ENCODE measurements at regions not wholly inside any gene's neighbourhood (a gene's known extent, or its start where the extent isn't known, plus 50 kb on each side); places are given as distances from the start of the nearest gene placed in this dataset.

- H3K4me3 ChIP-seq (ENCODE audit: low read depth, low read length): no peak overlapping the region
- no peak overlapping the region for H3K18ac ChIP-seq (ENCODE audit: low read length)
- H2AFZ ChIP-seq (ENCODE audit: insufficient read depth, low read length, poor library complexity): no peak overlapping the region
- H3K27ac ChIP-seq (ENCODE audit: low read depth, low read length): no peak overlapping the region
- no peak overlapping the region for H3K4me2 ChIP-seq (ENCODE audit: low read length)
- H3K4me1 ChIP-seq (ENCODE audit: control insufficient read depth in 1 of 2, insufficient read depth in 2 of 2, low read length in 2 of 2): peaks cover 5% of the 10 kb centered on the region in 2 experiments
- H3K14ac ChIP-seq (ENCODE audit: low read length): no peak overlapping the region
- no peaks in the 10 kb centered on the region for H3K36me3 ChIP-seq (ENCODE audit: control insufficient read depth in 1 of 2, insufficient read depth in 2 of 2, low read length in 2 of 2)
- H3K27me3 ChIP-seq (ENCODE audit: insufficient read depth, low read length): no peaks in the 10 kb centered on the region
- no CpG with 5 or more reads among the region's 3 CpGs for WGBS (ENCODE audit: extremely low coverage, insufficient coverage, insufficient read length)
- H2BK5ac ChIP-seq (ENCODE audit: low read depth, low read length, poor library complexity): no peak overlapping the region
- no peak overlapping the region for H4K12ac ChIP-seq (ENCODE audit: low read depth, low read length)
- H3K9me3 ChIP-seq (ENCODE audit: insufficient read depth, low read depth, low read length): no peaks in the 10 kb centered on the region
- no peak overlapping the region for H2BK120ac ChIP-seq (ENCODE audit: insufficient read depth, low read length, poor library complexity)
- H3K9ac ChIP-seq (ENCODE audit: low read length): no peak overlapping the region
- no peak overlapping the region for H4K91ac ChIP-seq (ENCODE audit: low read depth, low read length)
- H3K79me2 ChIP-seq (ENCODE audit: control insufficient read depth, insufficient read depth, low read length, poor library complexity): no peaks in the 10 kb centered on the region
- no peak for DNase-seq
- H3K23ac ChIP-seq (ENCODE audit: low read length): no peak overlapping the region
- no peaks in the 10 kb centered on the region for H3K79me1 ChIP-seq (ENCODE audit: low read length)
- H2AK5ac ChIP-seq (ENCODE audit: low read length): no peak overlapping the region
- H3K4ac ChIP-seq (ENCODE audit: low read depth, low read length): no peak overlapping the region
- no peak overlapping the region for H4K8ac ChIP-seq (ENCODE audit: low read depth, low read length)
- H2BK12ac ChIP-seq (ENCODE audit: low read length): no peak overlapping the region
Observed at GRCh38 chr3:13213490-13213889, 140.3 kb upstream of the IQSEC1 start.

DNA sequence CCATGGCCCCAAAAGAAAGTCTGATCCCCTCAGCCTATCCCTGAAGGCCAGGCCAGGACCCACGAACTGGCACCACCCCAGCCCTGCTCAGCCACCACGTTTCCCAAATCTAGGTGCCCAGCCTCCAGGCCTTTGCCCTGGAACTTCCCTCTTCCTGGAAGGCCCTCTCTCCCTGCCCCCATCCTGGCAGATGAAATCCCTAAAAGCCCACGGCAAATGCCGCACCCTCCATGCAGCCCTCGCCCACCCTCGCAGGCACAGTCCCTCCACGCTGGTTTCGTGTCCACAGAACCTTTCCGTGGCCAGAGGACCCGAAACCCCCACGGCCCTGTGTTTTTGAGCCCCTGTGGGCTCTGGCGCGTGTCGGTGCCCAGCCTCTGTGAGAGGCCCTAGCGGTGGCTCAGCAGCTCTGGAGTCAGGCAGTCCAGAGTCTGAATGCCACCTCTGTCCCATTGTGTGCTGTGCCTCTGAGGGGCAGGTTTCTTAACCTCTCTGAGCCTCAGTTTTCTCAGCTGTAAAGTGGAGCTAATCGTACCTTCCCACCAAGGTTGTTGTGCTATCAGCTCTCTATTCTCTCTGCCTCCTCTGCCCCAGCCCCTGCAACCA is 138.5 kb upstream of the IQSEC1 start:
- no peak overlapping the region for H3K23ac ChIP-seq (ENCODE audit: low read length)
- no CpG with 5 or more reads among the region's 16 CpGs for WGBS (ENCODE audit: extremely low coverage, insufficient coverage, insufficient read length)
- no peak overlapping the region for H3K4ac ChIP-seq (ENCODE audit: low read depth, low read length)
- no peak overlapping the region for H2BK120ac ChIP-seq (ENCODE audit: insufficient read depth, low read length, poor library complexity)
- no peak for DNase-seq
- H3K79me2 ChIP-seq (ENCODE audit: control insufficient read depth, insufficient read depth, low read length, poor library complexity): no peaks in the 10 kb centered on the region
- no peak overlapping the region for H2AFZ ChIP-seq (ENCODE audit: insufficient read depth, low read length, poor library complexity)
- no peak overlapping the region for H3K4me3 ChIP-seq (ENCODE audit: low read depth, low read length)
- no peak overlapping the region for H4K91ac ChIP-seq (ENCODE audit: low read depth, low read length)
- H3K79me1 ChIP-seq (ENCODE audit: low read length): no peaks in the 10 kb centered on the region
- no peaks in the 10 kb centered on the region for H3K27me3 ChIP-seq (ENCODE audit: insufficient read depth, low read length)
- H3K9ac ChIP-seq (ENCODE audit: low read length): no peak overlapping the region
- H4K8ac ChIP-seq (ENCODE audit: low read depth, low read length): no peak overlapping the region
- H3K14ac ChIP-seq (ENCODE audit: low read length): no peak overlapping the region
- no peak overlapping the region for H3K27ac ChIP-seq (ENCODE audit: low read depth, low read length)
- H3K18ac ChIP-seq (ENCODE audit: low read length): no peak overlapping the region
- H2BK12ac ChIP-seq (ENCODE audit: low read length): no peak overlapping the region
- H3K9me3 ChIP-seq (ENCODE audit: insufficient read depth, low read depth, low read length): no peaks in the 10 kb centered on the region
- no peak overlapping the region for H2BK5ac ChIP-seq (ENCODE audit: low read depth, low read length, poor library complexity)
- no peak overlapping the region for H2AK5ac ChIP-seq (ENCODE audit: low read length)
- no peak overlapping the region for H4K12ac ChIP-seq (ENCODE audit: low read depth, low read length)
- H3K4me2 ChIP-seq (ENCODE audit: low read length): no peak overlapping the region
- H3K4me1 ChIP-seq (ENCODE audit: control insufficient read depth in 1 of 2, insufficient read depth in 2 of 2, low read length in 2 of 2): no peaks in the 10 kb centered on the region
- no peaks in the 10 kb centered on the region for H3K36me3 ChIP-seq (ENCODE audit: control insufficient read depth in 1 of 2, insufficient read depth in 2 of 2, low read length in 2 of 2)

GRCh38 chr3:13210221-13210975 is 137.2 kb upstream of the IQSEC1 start:
- Histone ChIP-seq H3K9ac (ENCODE audit: low read length) (no peak overlapping the region), H3K4me3 (ENCODE audit: low read depth, low read length) (no peak overlapping the region), H2BK5ac (ENCODE audit: low read depth, low read length, poor library complexity) (no peak overlapping the region), H4K12ac (ENCODE audit: low read depth, low read length) (no peak overlapping the region), H2BK120ac (ENCODE audit: insufficient read depth, low read length, poor library complexity) (no peak overlapping the region), H3K27me3 (ENCODE audit: insufficient read depth, low read length) (no peaks in the 10 kb centered on the region), H3K4me1 (ENCODE audit: control insufficient read depth in 1 of 2, insufficient read depth in 2 of 2, low read length in 2 of 2) (no peaks in the 10 kb centered on the region), H3K9me3 (ENCODE audit: insufficient read depth, low read depth, low read length) (peaks cover 2% of the 10 kb centered on the region), H3K23ac (ENCODE audit: low read length) (no peak overlapping the region), H2AFZ (ENCODE audit: insufficient read depth, low read length, poor library complexity) (no peak overlapping the region), H4K91ac (ENCODE audit: low read depth, low read length) (no peak overlapping the region), H3K79me2 (ENCODE audit: control insufficient read depth, insufficient read depth, low read length, poor library complexity) (no peaks in the 10 kb centered on the region), H3K18ac (ENCODE audit: low read length) (no peak overlapping the region), H2AK5ac (ENCODE audit: low read length) (no peak overlapping the region), H3K4ac (ENCODE audit: low read depth, low read length) (no peak overlapping the region), H3K14ac (ENCODE audit: low read length) (no peak overlapping the region), H4K8ac (ENCODE audit: low read depth, low read length) (no peak overlapping the region), H2BK12ac (ENCODE audit: low read length) (no peak overlapping the region), H3K79me1 (ENCODE audit: low read length) (no peaks in the 10 kb centered on the region), H3K4me2 (ENCODE audit: low read length) (no peak overlapping the region), H3K36me3 (ENCODE audit: control insufficient read depth in 1 of 2, insufficient read depth in 2 of 2, low read length in 2 of 2) (no peaks in the 10 kb centered on the region), H3K27ac (ENCODE audit: low read depth, low read length) (no peak overlapping the region)
- WGBS (ENCODE audit: extremely low coverage, insufficient coverage, insufficient read length): no CpG with 5 or more reads among the region's 22 CpGs
- no peak for DNase-seq

- H4K8ac ChIP-seq (ENCODE audit: low read depth, low read length): no peak overlapping the region
Observed at GRCh38 chr3:13209634-13209997, 136.4 kb upstream of the IQSEC1 start.

More at GRCh38 chr3:13209634-13209997, 136.4 kb upstream of the IQSEC1 start:
- no peak overlapping the region for H3K14ac ChIP-seq (ENCODE audit: low read length)
- H4K91ac ChIP-seq (ENCODE audit: low read depth, low read length): no peak overlapping the region
- peaks cover 2% of the 10 kb centered on the region for H3K9me3 ChIP-seq (ENCODE audit: insufficient read depth, low read depth, low read length)
- no peak for DNase-seq
- WGBS (ENCODE audit: extremely low coverage, insufficient coverage, insufficient read length): no CpG with 5 or more reads among the region's 6 CpGs
- no peaks in the 10 kb centered on the region for H3K79me1 ChIP-seq (ENCODE audit: low read length)
- no peak overlapping the region for H3K4ac ChIP-seq (ENCODE audit: low read depth, low read length)
- no peak overlapping the region for H2AFZ ChIP-seq (ENCODE audit: insufficient read depth, low read length, poor library complexity)
- H3K27me3 ChIP-seq (ENCODE audit: insufficient read depth, low read length): no peaks in the 10 kb centered on the region
- H3K4me2 ChIP-seq (ENCODE audit: low read length): no peak overlapping the region
- no peak overlapping the region for H2BK5ac ChIP-seq (ENCODE audit: low read depth, low read length, poor library complexity)
- H3K23ac ChIP-seq (ENCODE audit: low read length): no peak overlapping the region
- H2BK120ac ChIP-seq (ENCODE audit: insufficient read depth, low read length, poor library complexity): no peak overlapping the region
- H3K9ac ChIP-seq (ENCODE audit: low read length): no peak overlapping the region
- H2AK5ac ChIP-seq (ENCODE audit: low read length): no peak overlapping the region
- H3K36me3 ChIP-seq (ENCODE audit: control insufficient read depth in 1 of 2, insufficient read depth in 2 of 2, low read length in 2 of 2): no peaks in the 10 kb centered on the region
- no peak overlapping the region for H3K27ac ChIP-seq (ENCODE audit: low read depth, low read length)
- H3K4me1 ChIP-seq (ENCODE audit: control insufficient read depth in 1 of 2, insufficient read depth in 2 of 2, low read length in 2 of 2): no peaks in the 10 kb centered on the region
- H2BK12ac ChIP-seq (ENCODE audit: low read length): no peak overlapping the region
- H4K12ac ChIP-seq (ENCODE audit: low read depth, low read length): no peak overlapping the region
- H3K18ac ChIP-seq (ENCODE audit: low read length): no peak overlapping the region
- H3K79me2 ChIP-seq (ENCODE audit: control insufficient read depth, insufficient read depth, low read length, poor library complexity): no peaks in the 10 kb centered on the region
- H3K4me3 ChIP-seq (ENCODE audit: low read depth, low read length): no peak overlapping the region
